A673 (cell line): ENCODE measurements at regions not wholly inside any gene's neighbourhood (a gene's known extent, or its start where the extent isn't known, plus 50 kb on each side); places are given as distances from the start of the nearest gene placed in this dataset.

ENCODE experiments used
- BruUV-seq: library from RNA; stranded (reverse); fragments of 400-500 nt; replicated peaks from 2 replicates; lab custom pipeline; 2021; lab: Mats Ljungman, UMichigan
- CTCF ChIA-PET: fragments of 300-600 bp; sonication (Branson Sonifier 250); formaldehyde crosslinking; loops from one replicate; lab custom pipeline; 2022; ENCODE audit warnings: antibody characterized with exemption; lab: Charles Lee
- POLR2A ChIA-PET: fragments of 300-600 bp; sonication (Branson Sonifier 250); formaldehyde crosslinking; loops from one replicate; lab custom pipeline; 2022; ENCODE audit warnings: antibody characterized with exemption; ENCODE audit not compliant: low non-redundant PET; lab: Charles Lee
- DNase-seq: peaks from one replicate; pipeline ENCODE4 v3.0.0-alpha.2; 2015; ENCODE audit warnings: low spot score
- H3K27ac ChIP-seq: fragments of 200-600 bp; sonication (generic); 2 replicates; pipeline ENCODE4 v1.5.1; 2016; ENCODE audit warnings: mixed run types, low read depth, mild to moderate bottlenecking, mixed read lengths, antibody characterized with exemption, low read length; ENCODE audit not compliant: poor library complexity, severe bottlenecking
- H3K27me3 ChIP-seq: fragments of 200-600 bp; sonication (generic); replicated peaks from 2 replicates; pipeline ENCODE4 v1.6.1; 2017; ENCODE audit warnings: mixed run types, low read depth, mild to moderate bottlenecking, mixed read lengths, antibody characterized with exemption, low read length; ENCODE audit not compliant: insufficient read depth, poor library complexity
- H3K36me3 ChIP-seq: fragments of 200-600 bp; sonication (generic); 2 replicates; pipeline ENCODE4 v1.6.1; 2016; ENCODE audit warnings: mixed run types, mild to moderate bottlenecking, mixed read lengths, antibody characterized with exemption, low read length; ENCODE audit not compliant: insufficient read depth, poor library complexity, severe bottlenecking
- H3K4me1 ChIP-seq: fragments of 200-600 bp; sonication (generic); 2 replicates; pipeline ENCODE4 v1.6.1; 2017; ENCODE audit warnings: mixed run types, mild to moderate bottlenecking, mixed read lengths, antibody characterized with exemption, low read length; ENCODE audit not compliant: insufficient read depth, poor library complexity, severe bottlenecking
- H3K4me3 ChIP-seq: fragments of 200-600 bp; sonication (generic); 2 replicates; pipeline ENCODE4 v1.5.1; 2016; ENCODE audit warnings: low read depth, mixed run types, mild to moderate bottlenecking, mixed read lengths, low read length; ENCODE audit not compliant: poor library complexity, severe bottlenecking
- H3K9me3 ChIP-seq: fragments of 200-600 bp; sonication (generic); 2 replicates; pipeline ENCODE4 v1.6.1; 2016; ENCODE audit warnings: mixed run types, low read depth, mild to moderate bottlenecking, mixed read lengths, antibody characterized with exemption, low read length; ENCODE audit not compliant: poor library complexity, severe bottlenecking
- CTCF ChIP-seq: fragments of 300-800, 200-600 bp; sonication (generic); conservative IDR thresholded peaks from 2 replicates; pipeline ENCODE4 v1.5.1; 2017; ENCODE audit warnings: low read depth, mild to moderate bottlenecking, antibody characterized with exemption, low read length, moderate library complexity, mixed read lengths
- EZH2 ChIP-seq: fragments of 200-600 bp; sonication (generic); IDR thresholded peaks from 2 replicates; pipeline ENCODE4 v1.6.1; 2017; ENCODE audit warnings: borderline replicate concordance, low read depth, mild to moderate bottlenecking, mixed read lengths, antibody characterized with exemption, low read length; ENCODE audit not compliant: poor library complexity, severe bottlenecking
- intact Hi-C: fragments of 100-400 bp; cut with micrococcal nuclease; formaldehyde crosslinking; loops from one replicate; pipeline ENCODE4 v1.10.0; 2022; ENCODE audit not compliant: unreplicated experiment

GRCh38 chr1:213773975-213774374 is 213.8 kb upstream of the PROX1 start:
- Histone ChIP-seq H3K27ac (no peak overlapping the region), H3K27me3 (peaks cover 36% of the 10 kb centered on the region), H3K36me3 (no peaks in the 10 kb centered on the region), H3K4me1 (no peaks in the 10 kb centered on the region), H3K4me3 (no peak overlapping the region), H3K9me3 (no peaks in the 10 kb centered on the region)
- TF ChIP-seq EZH2 (no peak), CTCF (no peak)
- POLR2A ChIA-PET, result no interaction called here
- BruUV-seq, result no TSS peak
- intact Hi-C loops, result no loop called here
- no peak for DNase-seq
- CTCF ChIA-PET, result no interaction called here

- no peaks in the 10 kb centered on the region for H3K9me3 ChIP-seq
- ChIA-PET CTCF (interaction anchor here (0.6 kb wide), 1 partner anchor 708 kb away, joined by 3 read pairs; no protein-coding TSS in a partner anchor), POLR2A (interaction anchor here (0.7 kb wide), 1 partner anchor 181 kb away, joined by 3 read pairs; no protein-coding TSS in a partner anchor)
- no peak for DNase-seq
- TF ChIP-seq EZH2 (no peak), CTCF (no peak)
- no peak overlapping the region for H3K27ac ChIP-seq
- intact Hi-C loops, result no loop called here
- BruUV-seq, result no TSS peak
- no peaks in the 10 kb centered on the region for H3K4me1 ChIP-seq
- H3K4me3 ChIP-seq, result no peak overlapping the region
- H3K36me3 ChIP-seq, result no peaks in the 10 kb centered on the region
- H3K27me3 ChIP-seq, result peaks cover 22% of the 10 kb centered on the region
Observed at GRCh38 chr1:213776969-213777368, 210.8 kb upstream of the PROX1 start.

- Histone ChIP-seq H3K27me3 (peaks cover 20% of the 10 kb centered on the region), H3K4me1 (no peaks in the 10 kb centered on the region), H3K9me3 (no peaks in the 10 kb centered on the region), H3K4me3 (no peak overlapping the region), H3K27ac (no peak overlapping the region), H3K36me3 (no peaks in the 10 kb centered on the region)
- BruUV-seq, result no TSS peak
- TF ChIP-seq CTCF (no peak), EZH2 (no peak)
- ChIA-PET CTCF (no interaction called here), POLR2A (no interaction called here)
- intact Hi-C loops, result no loop called here
- no peak for DNase-seq
Observed at GRCh38 chr1:213779228-213779627, 208.5 kb upstream of the PROX1 start.
